Activated T-cell treated with anti-CD3 and anti-CD28 coated beads, Interleukin-2, amount 50 U/mL, for 48 hours (primary cell): ENCODE measurements at regions not wholly inside any gene's neighbourhood (a gene's known extent, or its start where the extent isn't known, plus 50 kb on each side); places are given as distances from the start of the nearest gene placed in this dataset.

ENCODE experiments used
- DNase-seq, 2 experiments: peaks; one replicate each; pipeline ENCODE4 v3.0.0-alpha.2; 2020

DNA sequence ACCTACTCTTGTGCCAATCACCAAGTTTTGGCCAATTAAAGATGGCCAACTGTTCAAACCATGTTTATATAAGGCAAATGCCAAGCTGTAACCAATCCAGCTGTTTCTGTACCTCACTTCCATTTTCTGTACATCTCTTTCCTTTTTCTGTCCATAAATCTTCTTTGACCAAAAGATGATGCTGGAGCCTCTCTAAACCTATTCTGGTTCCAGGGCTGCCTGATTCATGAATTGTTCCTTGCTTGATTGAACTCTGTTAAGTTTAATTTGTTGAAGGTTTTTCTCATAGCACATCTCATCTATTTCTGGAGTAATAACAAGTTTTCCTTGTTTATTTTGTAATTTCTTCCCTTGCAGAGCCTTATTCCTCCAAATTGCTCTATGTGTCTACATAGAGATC lies 115.3 kb upstream of the SMAD3 start:
- no peak for DNase-seq

DNA sequence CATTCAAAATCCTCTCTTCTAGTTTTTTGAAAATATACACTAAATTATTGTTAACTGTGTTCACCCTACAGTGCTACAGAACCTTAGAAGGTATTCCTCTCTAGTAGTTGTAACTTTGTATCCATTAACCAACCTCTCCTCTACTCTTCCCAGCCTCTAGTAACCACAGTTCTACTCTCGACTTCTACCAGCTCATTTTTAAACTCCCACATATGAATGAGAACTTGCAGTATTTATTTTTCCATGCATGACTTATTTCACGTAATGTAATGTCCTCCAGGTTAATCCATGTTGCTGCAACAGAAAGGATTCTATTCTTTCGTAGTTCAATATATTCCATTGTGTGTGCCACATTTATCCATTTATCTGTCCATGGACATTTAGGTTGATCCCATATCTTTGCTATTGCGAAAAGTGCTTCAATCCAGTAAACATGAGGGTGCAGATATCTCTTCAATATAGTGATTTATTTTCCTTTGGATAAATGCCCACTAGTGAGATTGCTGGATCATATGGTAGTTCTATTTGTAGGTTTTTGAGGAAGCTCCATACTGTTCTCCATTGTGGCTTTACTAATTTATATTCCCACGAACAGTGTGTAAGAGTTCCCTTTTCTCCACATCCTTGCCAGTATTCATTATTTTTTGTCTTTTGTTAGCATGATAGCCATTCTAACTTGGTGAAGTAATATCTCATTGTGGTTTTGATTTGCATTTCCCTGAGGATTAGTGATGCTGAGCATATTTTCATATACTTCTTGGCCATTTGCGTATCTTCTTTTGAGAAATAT lies 113.7 kb upstream of the SMAD3 start:
- no peak for DNase-seq

DNA sequence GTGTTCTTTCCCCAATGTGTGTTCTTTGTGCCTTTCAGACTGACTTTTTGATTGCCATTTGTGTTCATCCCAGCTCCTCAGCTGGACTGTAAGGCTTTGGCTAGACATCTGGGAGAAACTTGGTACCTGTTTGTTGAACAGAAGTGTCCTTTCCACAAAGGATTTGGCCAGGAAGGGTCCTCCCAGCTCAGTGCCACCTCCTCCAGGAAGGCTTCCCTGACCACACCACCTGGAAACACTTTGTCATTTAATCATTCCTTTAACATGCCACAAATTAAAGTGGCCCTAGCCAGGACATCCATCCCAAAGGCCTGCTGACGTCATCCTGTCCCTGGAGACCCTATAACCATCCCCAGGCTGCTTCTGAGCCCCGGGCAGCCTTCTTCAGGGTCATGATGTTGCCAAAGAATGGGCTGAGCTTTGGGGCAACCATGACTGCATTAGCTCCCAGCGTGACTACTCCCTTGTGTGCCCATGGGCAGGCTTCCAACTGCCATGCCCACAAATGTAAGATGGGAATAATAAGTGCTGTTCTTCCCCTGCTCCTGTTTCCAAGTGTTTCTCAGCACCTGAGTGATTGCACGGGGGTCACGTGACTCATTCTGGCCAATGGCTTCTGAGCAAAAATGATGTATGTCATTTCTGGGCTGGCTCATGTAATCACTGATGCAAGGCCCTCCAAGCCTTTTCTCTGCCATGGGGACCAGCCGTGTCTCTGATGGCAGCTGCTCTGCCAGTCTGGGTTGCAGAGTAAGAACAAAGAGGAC lies 112.5 kb upstream of the SMAD3 start:
- DNase-seq = no peak

DNA sequence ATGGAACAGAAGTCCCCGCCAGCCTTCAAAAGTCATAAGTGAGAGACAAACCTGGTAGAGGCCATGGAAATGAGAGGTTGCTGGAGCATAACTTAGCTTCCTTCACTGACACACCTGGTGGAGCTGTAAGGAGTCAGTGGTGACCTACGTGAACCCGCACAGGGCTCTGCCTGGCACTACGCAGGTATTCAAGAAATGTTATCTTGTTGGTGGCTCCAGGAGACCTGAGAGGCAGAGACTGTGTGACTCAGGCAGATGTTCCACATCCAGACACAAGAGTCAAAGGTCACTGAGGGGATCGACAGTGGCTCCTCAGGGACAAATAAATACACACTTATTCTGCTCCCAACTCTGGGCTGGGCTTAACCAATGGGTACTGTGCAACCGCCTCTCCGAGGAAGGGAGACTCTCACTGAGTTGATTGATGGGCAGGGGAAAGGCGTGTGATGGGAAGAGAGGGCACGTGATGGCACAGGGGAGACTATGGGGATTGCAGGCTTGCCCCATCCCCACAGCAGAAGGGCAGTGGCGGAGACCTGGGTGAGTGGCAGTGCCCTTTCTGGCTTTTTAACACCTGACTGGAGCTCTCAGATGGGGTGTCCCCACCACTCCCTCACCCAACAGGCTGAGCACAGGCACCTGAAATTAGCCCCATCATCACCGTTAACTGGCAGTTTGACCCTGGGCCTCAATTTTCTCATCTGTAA lies 111.7 kb upstream of the SMAD3 start:
- no peak for DNase-seq

DNA sequence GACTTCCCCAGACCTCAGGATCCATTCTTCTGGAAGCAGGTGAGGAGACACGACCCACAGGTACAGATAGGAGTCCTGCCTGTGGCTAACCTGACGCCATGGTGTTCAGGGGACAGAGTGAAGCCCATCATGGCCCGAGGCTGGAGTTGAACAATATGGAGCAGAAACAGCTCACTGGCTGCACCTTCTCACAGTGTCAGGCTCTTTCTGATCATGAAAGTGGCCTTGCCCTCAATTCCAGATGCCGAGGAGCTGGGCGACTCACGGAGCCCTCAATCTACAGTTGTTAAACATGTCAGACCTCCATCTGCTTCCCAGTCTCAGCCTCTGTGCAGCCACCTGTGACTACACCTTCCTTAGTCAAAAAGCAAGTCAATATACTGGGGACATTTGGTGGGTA lies 110.8 kb upstream of the SMAD3 start:
- DNase-seq = no peak

DNA sequence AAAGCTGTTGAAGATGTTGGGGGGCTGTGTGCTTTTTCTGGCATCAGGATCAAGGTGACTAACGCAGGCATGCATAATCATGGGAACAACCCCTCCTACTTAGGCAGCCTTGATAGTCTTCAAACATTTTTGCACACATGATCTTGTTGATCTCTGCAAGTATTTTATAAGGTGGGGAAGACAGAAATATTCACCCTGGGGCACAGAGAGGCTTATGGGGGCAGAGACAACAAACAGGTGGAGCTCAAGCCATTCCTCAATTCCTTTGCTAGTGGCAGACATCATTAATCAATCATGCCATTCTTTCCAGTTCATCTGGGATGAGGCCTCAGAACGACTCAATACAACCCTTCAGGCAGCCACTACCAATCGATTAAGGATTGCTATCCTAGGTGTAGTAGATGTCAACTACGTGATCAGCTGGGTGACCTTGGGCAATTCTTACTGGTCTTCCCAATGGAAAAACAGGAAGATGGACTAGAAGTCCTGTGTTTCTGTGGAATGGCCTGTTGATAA lies 110.3 kb upstream of the SMAD3 start:
- no peak for DNase-seq

DNA sequence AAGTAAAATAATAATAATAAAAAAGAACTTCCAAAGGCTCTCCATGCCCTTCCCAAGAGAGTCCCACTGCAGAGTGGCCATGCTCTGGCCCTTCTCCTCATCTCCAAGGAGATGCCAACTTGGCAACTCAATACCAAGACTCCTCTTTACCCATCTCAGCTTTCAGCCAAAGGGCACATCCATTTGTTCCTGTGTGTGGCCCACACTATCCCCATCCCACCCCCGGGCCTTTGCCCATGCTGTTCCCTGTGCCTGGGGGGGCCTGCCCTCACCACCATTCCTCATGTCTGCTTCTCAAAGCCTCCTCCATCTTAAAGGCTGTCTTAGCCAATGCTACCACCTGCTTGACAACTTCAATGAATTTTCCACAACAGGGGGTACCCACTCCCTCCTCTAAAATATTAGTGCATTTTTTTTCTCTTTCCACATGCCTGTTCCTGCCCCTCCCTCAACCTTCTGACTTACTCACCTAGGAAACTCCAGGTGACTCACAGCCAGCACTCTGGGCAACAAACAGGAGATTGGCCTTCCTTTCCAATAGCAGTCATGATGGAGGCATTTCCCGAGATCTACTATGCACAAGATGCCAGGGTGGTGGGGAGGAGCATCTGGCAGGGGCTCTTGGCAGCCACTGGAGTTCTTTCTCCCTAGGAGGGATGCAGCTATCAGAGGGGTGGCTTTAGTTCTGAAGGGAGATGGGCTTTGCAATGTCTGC lies 109.4 kb upstream of the SMAD3 start:
- no peak for DNase-seq

DNA sequence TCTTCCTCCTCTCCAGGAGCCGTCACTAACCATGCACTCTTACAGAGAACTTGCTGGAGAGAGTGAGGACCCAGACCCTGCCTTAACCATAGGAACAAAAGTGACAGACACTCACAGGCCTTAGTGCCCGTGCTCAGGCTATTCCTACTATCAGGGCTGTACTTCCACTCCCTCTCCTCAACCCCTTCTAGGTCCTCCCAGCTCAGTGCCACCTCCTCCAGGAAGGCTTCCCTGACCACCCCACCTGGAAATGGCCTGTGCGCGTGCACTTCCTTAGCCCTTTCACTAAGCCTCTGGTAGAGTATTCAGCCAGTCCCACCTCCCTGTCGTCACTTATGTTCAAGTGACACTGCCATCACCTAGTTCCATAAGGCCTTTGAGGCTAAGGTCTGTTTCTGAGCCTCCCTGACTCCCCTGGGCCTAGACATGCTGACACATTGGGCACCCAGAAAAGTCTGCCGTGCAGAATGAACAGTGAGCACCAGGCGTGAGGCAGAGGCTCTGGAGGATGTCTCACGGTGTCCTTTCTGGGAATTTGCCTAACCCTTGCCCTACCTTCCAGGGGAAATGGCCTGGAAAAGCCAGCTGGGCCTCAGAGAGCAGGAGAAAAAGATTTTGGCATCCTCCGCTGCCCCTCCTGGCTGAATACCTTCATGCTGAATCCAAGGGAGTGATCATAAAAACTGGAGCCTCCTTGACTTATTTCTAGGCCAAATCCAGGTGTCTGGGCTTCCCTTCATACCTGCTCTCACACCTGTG lies 108.6 kb upstream of the SMAD3 start:
- DNase-seq = no peak

DNA sequence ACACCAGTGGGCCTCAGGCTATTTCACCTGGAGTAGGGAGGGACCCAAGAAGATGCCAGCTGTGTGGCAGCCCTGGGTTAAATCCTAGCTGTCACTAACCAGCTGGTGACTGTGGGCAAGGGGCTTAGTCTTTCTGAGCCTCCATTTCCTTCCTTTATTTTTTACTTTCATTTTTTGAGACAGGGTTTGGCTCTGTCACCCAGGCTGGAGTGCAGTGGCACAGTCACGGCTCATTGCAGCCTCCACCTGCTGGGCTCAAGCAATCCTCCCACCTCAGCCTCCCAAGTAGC lies 108.0 kb upstream of the SMAD3 start:
- no peak for DNase-seq

DNA sequence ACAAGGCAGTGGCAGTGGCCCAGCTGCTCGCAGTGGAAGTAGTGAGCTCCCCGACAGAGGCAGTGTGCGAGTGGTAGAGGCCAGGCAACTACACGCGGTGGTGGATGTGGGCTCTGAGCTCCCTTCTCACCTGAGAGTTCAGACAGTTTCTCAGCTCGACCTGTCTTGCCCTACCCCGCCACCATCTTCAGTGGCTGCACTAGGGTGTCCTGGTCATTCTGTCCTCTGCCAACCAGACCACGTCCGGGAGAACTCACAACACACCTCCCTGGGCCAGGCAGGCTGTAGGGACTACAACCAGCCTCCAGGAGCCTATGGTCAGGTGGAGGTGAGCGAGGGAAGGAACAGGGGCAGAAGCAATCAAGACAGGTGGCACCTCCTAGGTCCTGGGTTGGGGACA lies 106.3 kb upstream of the SMAD3 start:
- DNase-seq = no peak

DNA sequence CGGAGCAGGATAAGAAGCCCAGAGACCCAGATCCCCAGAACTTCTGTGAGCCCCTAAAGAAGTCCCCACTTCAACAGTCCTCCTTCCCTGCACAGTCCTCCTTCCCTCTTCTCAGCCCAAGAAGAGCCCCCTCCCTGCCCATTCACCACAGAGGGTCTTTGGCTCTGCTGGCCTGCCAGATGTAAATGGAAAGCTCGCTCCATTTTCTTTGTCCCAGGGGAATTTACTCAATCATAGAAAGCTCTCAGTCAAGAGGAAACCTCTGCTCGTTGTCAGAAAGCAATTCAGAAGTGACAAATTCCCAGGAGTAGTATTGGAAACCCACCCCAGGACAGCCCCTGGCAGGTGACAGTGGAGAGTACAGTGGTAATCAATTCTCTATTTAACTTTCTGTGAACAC lies 105.5 kb upstream of the SMAD3 start:
- DNase-seq = no peak

DNA sequence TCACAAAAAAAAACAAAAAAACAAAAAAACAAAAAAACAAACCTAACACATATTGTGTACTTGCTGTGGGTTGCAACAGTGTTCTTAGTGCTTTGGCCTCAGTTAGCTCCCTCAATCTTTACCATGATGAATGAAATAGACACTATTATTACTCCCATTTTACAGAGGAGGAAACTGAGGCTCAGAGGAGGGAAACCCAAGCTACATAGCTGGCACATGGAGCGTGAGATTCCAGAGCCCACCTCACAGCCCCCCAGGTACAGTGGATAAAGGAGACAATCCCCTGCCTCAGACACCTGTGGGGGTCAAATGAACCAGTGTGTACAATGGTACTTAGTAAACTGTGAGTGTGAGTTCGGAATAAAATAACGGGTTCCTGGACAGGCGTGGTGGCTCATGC lies 104.9 kb upstream of the SMAD3 start:
- no peak for DNase-seq

DNA sequence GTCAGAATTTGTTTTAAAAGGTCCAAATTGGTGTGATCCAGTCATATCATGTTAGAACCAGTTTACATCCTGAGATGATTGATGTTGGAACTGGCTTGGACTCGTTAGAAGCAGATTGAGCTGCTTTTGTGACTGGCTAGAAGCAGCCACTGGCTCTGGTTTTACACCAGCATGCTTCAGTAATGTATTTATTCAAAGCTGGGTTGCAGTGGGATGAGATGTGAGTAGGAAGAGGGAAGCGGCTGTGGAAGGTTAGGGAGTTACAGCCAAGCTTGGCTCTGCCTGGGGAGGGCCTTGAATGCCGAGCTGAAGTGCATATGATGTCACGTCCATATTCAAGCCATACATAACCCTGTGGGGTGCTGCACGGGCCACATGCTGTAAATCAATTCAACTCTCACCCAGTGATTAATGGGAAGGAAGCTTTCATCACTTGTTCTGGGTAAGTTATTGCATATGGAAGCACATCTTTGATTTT lies 104.0 kb upstream of the SMAD3 start:
- DNase-seq = no peak

DNA sequence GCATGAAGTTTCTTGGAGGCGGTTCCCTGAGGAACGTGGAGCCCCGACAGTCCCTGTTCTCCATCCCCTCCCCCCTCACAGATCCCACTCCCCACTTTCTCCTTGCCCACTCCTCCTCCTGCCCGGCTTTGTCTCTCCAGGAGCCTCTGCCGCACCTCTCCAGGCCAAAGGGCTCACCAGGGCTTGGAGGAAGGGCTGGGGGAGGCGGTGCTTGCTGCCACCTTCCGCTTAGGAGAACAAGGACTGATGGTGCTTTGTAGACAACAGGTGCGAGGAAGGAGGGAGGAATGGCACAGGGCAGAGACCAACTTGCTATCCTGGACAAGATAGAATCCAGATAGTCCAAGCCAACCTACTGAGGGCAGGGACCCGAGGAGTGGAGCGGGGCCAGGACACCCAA lies 103.5 kb upstream of the SMAD3 start:
- DNase-seq = no peak

DNA sequence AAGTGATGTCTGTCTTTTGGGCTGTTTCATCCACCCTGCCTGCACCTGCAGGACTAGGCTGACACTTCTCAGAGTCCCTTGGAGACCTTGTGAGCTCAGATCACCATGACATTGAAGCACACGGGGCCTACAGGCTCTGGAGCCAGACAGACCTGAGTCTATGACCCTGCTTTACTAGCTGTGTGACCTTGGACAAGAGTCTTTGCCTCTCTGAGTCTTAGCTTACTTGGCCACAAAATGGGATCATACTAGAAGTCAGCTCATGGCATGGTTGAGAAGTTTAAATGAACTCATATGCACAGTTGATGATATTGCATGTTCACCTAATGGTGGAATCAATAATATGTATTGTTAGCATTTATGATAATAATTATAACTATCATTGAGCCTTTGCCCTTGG lies 102.9 kb upstream of the SMAD3 start:
- no peak for DNase-seq

DNA sequence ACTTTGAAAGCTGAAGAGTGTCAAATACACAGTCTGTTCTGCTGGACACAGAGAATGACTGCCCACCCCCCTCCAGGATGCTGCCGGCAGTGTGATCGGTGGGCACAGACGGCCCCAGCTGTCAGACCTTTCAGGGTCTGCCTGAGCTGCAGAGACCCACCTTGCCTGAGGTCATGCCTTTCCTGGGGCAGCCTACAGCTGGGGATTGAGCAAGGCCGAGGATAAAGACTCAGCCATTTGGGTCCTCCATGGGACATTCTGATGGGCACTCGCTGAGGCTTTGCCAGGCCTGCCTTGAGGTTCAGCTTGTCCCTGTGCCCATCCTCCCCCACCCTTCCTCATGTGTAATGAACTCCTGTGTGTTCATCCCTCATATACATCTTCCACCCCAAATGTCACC lies 102.3 kb upstream of the SMAD3 start:
- DNase-seq = no peak

DNA sequence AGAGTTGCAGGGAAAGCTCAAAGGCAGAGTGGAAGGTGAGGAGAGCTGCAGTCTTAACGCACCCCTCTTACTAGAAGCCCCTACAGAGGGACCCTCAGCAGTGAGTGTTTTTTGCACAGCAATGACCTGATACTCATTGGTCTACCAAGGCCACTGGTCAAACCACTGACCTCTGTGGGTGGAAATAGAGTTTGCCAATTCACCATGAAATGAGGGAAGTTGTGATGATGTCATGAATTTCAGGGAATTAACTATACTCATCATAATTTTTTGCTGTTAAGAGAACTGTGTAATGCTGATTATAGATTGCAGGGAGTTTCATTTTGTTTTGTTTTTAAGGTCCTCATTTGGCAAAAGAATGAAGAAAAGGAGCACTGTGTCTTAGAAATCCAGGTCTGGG lies 101.7 kb upstream of the SMAD3 start:
- DNase-seq = no peak

DNA sequence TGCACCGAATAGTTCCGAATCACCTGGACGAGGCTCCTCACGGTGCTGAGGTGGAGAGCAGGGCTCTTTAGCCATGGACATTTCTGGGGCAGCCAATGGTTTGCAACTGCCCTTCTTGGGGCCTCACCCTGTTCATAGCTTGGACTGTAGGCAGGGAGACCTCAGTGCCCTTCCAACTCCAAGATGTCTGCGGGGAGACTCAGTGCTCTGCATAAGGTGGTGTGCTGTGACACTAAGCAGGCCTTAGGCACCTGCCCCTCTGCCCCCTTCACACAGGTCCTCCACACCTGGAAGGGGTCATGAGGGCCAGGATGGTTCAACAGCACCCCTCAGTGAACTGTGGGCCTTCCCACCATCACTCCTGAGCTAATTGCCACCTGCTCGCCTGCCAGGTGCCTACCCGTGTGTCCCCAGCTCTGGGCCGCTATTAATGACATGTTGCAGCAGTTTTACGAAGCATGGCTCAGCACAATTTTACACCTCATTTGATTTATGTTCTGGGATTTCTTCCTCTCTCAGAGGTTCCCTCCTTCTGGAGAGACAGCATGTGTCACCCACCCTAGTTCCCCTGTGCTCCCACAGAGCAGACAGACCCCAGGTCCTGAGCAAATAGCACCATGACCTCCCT lies 101.2 kb upstream of the SMAD3 start:
- DNase-seq = no peak

DNA sequence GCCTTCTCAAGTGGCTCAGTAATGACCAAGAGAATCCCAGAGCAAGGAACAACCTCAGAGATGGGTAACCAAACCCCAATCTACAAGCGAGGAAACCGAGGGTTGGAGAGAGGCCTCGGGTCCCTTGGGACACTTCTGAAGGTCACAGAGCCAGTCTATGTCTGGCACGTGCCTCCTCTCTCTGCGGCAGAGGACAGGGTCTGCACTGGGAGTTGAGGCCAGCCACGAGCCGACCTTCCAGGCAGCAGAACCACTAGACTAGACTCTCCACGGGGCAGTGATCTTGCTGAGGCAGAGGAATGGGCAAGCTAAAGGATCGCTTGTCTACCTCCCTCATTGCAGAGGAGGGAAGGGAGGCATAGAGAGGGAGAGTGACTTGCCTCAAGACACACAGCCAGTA lies 100.6 kb upstream of the SMAD3 start:
- DNase-seq = no peak

DNA sequence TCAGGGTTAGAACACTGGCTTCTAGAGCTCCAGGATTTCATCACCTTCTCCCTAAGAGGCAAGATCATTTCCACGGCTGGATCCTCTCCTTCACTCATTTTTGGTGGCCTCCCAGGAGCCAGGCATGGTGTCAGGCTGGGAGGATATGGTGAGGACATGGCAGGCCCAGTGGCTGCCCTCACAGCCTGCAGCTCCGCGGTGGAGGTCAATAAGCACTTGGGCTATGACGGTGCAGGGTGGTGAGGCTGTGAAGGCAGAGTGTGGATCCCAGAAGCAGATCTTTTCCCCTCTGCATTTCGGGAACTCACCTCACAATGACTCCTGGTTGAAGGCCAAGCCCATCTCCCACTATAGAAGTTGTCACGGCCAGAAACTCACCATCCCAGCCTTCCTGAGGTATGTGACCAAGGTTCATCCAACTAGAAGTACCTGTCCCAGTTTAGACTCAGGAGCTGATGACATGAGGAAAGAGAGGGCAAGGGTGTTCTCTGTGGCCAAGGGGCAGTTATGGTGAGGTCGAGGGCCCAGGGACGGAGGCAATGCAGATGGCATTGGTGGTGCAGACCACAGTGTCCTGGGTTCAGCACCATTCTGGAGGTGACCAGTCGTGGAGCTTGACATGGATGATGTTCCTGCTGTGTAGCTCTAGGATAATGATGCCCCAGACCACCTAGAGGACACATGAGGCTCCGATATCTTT lies 100.1 kb upstream of the SMAD3 start:
- no peak for DNase-seq

DNA sequence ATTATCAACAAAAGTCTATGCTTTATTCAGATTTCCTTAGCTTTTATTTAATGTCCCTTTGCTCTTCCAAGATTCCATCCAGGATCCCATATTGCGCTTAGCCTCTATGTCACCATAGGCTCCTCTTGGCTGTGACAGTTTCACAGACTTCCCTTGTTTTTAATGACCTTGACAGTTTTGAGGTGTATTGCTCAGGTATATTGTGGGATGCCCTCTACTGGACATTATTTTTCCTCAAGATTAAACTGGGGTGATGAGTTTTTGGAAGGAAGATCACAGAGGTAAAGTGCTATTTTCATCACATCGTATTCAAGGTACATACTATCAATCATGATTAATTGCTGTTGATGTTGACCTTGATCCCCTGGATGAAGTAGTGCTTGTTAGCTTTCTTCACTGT lies 99.1 kb upstream of the SMAD3 start:
- no peak for DNase-seq
